Suppressor macrophage (primary cell): ENCODE measurements at regions not wholly inside any gene's neighbourhood (a gene's known extent, or its start where the extent isn't known, plus 50 kb on each side); places are given as distances from the start of the nearest gene placed in this dataset.

Source experiments
- DNase-seq, 4 experiments: peaks; one replicate each; pipeline ENCODE4 v3.0.0-alpha.2; 2020 to 2022

DNA sequence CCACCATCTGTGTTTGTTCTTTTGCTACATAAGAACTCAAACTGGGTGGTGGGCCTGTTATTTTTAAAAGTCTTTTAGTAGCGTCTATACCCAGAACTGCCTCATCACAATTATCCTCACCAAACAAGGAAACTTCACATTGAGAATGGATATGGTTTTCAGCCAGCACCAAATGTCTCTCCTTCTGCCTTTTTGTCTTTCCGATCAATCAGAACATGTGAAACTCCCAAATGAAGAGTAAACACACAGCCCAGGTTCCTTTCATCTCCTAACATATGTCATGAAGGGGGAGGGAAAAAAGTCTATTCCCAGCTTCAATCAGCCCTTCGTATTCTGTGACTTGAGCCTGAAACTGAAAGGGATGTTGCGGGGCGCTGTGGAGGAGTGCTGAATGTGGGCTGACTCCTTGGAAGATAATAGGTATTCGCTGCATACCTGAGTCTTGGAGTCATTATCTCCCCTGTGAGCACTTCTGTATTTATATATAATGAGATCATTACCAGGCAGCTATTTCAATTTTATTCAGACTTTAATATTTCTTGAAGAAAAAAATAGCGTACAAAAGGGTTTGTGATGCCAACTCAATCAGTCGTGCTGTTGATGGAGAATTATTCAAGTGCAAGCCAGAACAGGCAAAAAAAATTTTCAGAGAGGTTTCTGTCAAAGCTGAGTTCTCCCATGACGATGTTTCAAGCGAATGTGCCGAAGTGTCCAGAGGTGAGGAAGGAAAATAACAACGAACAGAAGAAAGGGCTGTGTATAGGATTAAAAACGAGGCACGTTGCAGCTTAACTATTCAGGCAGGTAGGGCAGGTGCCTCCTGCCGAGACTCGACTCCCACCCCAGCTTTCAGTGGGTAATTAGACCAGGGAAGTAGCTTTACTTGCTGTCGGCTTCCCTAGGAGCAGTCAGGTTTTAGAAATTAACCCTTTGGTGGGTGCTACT lies 163.9 kb upstream of the NOCT start:
- DNase-seq: no peak

DNA sequence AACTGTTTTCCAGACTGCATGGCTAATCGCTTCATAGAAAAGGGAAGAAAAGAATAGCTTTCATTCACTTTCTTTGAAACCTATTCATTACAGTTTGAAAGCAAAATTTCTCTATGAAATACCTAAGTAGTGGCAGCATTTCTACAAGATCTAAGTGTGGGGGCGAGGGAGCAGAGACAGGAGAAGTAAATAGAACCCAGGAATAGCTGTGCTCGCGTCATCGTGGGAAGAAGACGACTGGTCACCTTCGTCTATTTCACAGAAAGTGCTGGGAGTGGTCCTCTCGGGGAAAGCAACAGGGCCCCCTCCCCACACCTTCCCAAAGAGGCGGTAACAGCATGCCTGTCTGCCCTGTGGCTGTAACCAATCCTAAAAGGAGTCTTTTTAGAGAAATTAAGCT lies 169.9 kb upstream of the NOCT start:
- no peak for DNase-seq

DNA sequence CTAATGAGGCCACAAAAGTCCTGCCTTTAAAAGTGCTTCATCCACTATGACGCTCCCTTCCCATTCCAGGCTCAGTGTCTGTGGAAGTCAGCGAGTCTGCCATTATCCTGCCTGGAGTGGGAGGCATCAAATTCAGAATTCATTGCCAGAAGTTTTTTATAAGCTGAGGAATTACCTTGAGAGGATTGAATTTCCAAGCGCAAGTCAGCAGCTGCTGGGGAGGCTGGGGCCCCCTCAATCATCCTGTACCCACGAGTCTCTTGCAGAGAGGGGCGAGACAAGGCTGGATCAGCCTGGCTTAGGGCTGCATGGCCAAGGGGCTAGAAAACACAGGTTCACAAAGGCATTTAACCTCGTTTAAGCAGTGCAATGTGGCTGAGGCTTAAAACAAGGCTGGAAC lies 170.5 kb upstream of the NOCT start:
- DNase-seq: no peak

DNA sequence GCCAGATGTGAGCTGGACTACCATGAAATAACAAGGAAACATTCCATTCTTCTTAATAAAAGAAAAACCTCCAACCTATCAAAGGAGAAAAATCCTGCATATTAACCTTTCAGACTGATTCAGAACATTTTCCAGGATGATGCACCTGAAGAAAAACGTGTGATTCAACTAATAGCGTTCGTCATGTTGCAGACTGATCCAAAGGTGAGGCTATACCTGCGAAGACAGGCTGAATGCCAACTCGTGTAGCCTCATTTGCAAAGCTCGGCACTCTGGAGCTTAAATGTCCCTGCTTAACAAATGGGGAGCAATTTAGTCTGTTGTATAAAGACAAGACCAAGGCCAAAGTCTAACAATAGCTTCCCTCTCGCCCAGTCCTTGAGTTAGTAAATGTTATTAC lies 172.0 kb upstream of the NOCT start:
- DNase-seq: no peak

DNA sequence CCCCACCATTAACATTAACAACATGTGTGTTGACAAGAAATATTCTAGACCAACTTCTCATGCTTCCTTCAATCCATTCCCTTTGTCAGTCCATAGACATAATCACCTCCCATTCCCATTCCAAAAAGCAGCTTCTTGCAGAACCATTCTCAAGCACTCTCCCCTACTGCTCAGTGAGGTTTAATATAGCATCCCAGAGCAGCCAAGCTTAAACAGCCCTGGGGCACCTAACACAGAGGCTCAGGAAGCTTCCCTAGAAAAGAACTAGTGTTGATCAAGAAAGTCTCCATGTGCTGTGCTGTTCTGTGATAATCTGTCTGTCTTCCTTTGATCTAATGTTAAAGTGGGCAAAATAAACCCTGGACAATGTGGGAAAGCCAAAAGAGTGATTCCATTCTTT lies 174.2 kb upstream of the NOCT start:
- no peak for DNase-seq

DNA sequence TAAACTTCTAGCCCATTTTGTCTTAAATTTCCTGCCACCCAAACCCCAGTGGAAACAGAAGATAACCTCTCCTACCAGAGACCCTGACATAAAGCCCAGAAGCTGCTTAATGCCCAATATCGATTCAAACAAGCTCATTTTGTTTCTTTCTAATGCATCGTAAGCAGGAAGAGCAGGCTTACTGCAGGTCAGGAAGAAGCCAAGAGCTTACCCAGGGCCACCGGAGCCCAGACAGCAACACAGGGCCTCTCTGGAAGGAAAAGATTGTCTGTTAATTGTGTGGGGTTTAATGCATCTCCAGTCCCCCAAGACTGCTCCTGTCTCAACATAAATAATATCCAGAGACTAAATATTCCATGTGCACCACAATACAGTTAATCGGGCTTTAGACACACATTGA lies 177.3 kb upstream of the NOCT start:
- DNase-seq: no peak

DNA sequence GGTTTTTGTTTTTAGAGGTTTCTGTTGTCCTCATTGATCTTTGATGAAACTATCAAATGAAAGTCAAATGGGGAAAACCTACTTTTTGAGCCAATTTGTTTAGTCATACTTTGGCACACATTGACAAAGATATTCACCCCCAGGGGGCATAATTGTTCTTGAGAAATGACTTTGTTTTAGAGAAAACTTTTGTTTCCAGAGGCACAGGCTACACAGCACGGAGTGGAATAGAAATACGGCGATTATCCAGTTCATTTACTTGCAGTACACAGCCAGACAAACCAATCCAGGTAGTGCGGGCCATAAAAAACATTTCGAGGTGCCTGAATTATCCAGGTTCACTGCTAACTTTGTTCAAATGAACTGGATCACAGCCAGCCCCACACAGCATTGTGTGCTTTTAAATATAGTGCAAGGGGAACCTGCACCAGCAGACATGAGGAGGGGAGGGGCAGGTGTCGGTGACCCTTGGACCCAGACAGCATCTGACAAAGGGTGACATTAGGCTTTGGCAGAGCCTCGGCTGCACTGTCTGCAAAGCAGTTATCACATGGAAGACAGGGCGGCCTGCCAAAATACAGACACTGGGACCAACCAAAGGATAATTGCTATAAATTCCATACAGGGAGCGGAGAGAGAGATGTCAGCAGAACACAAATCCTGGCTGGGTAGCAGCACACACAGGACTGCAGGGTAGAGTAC lies 179.6 kb upstream of the NOCT start:
- peak in 2 of 4 experiments; percentile 10 to 15 for DNase-seq

DNA sequence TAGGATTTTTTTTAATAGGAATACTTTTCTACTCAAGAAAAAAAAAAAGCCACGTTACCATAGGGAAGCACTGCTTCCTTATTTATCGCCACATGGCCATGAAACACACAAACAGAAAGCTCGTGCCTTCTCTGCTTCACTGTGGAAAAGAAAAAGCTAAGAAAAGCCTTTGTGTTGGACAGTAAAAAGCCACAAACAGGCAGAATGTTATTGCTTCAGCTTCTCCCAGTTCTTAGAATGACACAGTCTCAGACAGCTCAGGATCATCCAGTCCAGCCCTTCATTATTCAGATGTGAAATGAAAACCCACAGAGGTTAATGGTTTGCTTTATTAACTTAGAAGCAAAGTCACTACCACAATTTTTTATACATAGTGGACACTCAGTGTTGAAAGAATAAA lies 181.6 kb upstream of the NOCT start:
- DNase-seq: peak; percentile 49 to 75 (median 64)

DNA sequence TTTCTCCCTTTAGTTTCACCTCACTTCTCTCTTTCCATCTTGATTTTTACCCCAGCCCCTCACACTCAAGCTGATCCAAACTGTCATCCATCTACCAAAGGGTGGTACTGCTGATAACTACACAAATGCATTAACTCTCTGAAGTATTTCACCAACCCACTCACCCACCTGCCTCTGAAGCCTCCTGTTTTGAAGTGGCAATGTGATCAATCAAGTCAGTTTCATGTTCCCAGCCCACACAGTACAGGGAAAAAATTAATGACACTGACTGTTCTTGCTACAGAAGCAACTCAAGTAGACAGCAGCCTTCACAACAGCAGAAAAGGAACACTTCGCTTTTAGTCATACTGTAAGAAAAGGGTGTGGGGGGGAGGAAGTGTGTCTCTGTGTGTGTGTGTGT lies 183.0 kb upstream of the NOCT start:
- DNase-seq: peak; percentile 18 to 74 (median 46)

DNA sequence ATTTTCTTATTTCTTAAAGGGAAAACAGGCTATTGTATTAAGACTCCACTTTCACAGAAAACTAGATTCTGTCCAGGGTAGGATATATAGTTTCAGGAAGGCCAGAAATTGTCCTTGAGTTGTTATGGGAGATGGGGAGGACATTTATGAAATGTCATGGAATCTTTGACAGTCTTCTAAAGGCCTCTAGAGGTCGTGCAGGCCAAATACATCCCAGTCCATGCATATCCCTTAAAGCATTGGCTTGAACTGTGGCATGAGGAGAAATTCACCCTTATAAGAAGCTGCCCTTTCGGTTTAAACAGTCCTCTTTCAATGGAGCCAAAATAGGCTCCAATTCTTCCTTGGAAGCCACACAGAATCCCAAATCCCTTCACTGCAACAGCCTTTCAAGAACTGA lies 183.6 kb upstream of the NOCT start:
- DNase-seq: no peak

DNA sequence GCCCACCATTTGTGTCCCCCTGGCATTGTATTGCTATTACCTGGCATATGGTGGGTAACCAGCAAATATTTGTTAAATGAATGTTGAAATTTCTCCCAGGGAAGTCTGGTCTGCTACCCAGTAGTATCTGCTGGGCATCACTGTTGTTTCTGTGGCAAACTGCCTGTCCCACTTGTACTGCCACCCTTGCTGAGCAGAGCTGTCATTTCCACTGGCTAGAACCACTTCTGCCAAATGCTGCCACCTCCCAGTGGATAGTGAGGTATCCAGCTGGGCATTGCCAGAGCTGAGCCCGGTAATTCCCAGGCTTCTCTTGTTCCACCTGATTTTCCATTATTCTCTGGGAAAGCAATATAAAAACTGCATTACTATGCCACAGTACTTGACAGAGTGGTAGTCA lies 186.7 kb upstream of the NOCT start:
- DNase-seq: no peak

DNA sequence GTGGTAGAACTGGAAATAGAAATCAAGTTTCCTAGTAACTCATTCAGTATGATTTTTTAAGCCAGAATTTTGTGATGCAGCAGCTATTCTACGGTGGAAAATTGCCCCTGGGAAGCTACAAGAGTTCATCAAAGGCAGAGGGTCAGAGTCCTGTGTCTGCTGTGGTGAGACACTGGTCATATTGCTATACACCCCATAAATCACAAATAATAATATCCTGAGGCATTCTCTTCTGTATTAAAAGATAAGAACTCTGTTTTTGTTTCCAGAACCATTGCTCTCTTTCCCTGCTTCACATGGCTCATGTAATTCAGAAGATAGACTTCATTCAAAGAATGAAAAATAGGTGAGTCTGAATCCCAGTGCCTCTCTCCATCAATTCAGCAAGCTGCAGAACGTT lies 188.8 kb upstream of the NOCT start:
- DNase-seq: no peak

DNA sequence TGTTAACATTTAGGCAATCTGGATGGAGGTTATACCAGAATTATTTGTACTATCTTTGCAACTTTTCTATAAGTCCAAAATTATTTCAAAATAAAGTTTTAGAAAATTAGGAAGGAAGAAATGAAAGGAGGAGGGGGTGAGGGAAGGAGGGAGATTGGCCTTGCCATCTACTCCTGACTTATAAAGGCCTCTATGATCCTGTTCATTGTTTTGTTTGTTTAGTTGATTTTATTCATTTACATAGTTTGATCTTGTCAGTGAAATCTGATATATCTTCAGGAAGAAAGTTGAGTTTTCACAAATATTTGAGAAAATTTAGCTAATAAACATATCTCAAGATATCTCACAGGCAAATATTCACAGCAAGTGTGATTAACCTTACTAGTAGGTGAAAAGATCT lies 189.3 kb upstream of the NOCT start:
- DNase-seq: no peak

DNA sequence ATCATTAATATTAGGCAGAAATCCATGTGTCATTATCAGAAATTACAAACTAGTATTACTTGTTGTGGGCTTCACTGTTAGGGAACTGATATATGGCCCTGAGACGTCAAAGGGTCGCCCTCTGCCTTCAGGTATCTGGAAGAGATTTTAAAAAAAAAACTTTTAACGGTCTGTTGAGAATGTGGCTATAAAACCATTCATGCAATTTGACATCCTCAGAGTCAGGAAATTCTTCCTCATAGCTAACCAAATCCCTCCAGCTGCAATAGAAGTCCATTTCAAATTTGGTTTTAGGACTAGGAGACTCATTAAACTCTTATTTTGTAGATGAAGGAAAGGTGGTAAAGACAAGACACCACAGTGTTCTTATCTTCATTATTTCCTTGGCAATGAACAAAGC lies 194.2 kb upstream of the NOCT start:
- no peak for DNase-seq

DNA sequence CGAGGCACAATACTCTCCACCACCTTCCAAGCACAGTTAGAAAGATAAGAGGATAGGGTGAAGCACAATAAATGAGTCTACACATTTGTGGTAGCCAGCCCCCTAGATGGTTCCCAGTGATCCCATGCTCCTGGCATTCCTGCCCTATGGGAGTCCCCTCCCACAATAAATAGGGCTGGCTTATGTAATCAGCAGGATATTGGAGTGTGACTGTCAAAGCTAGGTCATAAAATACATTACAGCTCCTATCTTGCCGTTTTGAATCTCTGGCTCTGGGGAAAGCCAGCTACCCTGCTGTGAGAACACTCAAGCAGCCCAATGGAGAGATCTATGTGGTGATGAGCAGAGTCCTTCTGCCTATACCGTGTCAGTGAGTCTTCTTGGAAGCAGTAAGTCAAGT lies 198.7 kb upstream of the NOCT start:
- DNase-seq: no peak

DNA sequence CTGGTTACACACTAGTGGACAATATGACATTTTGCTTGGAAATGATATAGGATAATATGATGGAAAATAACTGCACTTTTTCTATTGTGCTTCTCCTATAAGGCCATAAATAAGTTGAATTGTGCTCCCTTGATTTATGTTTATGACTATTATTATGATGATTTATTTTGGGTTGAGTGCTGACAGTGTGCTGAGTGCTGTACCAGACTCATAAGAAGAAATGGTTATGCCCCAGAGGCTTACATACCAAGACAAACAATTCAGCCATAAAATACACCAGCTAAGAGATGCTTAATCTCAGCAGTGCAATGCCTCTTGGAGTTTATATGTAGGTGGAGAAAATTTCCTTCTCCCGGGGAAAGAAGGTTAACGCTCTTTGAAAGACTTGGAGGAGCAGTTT lies 199.8 kb upstream of the NOCT start:
- DNase-seq: no peak

DNA sequence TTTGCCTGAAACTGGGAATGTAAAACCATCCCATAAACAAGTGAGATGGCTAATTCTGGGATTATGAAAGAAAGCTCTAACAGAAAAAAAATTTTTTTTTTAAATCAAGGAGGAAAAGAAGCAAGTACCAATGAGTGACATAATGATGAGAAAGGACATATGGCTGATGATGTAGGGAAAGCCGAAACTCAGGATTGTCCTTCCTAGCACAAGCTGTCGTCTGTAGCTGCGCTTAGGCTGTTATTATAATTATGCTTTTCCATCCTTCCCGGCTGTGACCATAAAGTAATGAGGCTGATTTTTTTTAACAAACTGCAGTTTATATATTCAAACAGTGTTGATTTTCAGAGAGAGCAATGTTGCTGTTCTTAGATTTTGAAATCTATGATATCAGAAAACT lies 209.8 kb upstream of the NOCT start:
- no peak for DNase-seq

DNA sequence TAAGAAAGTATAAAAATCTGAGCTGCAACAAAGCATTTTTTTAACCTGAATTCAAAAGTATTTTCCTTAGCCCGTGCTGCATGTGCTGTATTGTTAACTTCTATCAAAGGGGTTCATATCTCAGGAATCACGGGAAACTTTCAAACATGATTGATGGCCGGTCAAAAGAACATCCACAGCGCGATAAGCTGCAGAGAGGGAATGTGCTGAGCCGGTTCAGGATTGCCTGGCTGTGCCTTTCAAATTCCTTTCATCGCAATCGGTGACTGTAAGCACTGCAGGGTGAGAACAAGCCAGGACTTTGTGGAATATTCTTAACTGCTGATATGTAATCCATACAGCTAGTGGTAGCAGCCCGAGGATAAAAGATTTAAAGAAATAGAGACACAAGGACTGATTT lies 210.9 kb upstream of the NOCT start:
- no peak for DNase-seq

DNA sequence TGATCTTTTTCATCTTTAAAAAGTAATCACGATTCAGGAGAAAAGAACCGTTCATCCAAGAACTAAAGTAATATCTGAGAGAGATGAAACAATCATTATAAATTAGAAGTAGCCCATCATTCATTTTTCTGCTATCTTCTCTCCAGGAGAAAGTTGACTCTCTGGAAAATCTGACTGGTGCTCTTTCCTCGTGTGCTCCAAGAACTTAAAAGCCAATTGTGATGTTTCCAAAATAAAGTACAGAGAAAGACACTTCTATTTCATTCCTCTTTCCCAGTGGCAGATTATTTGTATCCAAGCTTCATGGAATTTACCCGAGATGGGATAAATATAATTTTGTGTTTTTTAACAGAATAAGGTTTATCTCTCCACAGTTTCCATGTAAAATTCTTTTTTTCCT lies 212.5 kb upstream of the NOCT start:
- no peak for DNase-seq

DNA sequence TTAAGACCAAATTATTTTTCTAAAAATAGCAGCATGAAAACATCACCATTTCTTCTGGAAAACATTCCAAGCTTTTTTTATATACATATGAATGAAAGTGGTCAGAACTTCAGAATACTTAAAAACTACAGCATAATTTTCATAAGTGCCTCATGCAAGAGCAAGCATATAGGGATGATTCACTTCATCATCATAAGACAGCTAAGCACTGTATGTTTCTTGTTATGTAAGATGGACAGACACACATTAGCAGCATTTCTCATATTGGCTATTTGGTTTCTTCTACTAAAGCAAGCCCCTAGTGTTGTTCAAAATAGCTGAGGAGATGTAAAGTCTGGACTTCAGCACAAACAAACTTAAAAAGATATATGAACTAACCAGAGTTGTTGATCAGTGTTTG lies 213.1 kb upstream of the NOCT start:
- DNase-seq: no peak

DNA sequence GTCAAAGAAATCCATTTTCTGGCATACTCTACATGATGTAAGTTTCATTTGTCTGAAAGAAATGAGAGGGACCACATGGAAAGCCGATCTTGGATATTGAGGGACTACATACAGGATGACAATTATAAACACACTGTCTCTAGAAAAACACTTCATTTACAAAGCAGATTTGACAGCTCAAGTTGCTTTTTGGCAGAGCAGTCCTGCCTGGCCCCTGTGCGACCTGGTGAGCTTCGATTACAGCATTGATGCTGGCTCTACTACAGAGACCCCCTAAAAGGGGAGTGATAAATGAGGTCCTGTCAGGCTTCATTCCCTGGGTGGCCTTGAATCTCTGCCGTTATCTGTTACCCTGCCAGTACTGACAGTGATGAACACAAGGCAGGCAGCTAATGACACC lies 215.2 kb upstream of the NOCT start:
- no peak for DNase-seq

DNA sequence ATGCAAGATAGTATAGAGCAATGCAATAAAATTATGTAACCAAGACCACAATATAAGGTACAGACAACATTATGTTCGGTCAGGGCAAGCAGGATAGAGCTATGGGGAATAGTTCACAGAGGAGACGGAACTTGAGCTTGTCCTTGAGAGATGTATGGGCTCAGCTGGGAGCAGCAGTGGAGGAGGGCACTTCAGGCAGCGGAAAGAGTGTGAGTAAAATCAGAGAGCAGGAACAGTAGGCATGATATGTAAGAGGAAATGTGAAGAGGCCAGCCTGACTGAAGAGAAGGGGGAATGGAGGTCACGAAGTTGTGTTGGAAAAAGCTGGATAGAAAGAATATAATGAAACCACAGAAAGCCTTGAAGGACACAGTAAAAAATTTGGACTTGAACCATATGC lies 217.2 kb upstream of the NOCT start:
- no peak for DNase-seq

DNA sequence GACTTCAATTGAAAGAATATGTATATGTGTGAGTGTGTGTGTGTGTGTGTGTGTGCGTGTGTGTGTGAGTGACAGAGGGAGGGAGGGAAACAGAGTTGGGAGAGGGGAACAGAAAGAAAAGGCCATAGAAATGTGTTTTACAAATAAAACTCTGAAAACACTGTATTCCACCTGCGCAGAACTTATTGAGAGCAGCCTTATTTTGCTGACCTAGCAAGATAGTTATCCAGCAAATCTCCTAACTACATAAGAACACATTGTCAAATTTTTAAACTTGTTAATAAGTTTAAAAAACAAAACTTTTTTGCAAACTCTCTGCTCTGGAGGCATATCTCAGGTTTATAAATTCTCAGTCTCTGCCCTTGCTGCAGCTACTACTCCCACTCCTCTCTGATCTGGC lies 217.9 kb upstream of the NOCT start:
- no peak for DNase-seq

DNA sequence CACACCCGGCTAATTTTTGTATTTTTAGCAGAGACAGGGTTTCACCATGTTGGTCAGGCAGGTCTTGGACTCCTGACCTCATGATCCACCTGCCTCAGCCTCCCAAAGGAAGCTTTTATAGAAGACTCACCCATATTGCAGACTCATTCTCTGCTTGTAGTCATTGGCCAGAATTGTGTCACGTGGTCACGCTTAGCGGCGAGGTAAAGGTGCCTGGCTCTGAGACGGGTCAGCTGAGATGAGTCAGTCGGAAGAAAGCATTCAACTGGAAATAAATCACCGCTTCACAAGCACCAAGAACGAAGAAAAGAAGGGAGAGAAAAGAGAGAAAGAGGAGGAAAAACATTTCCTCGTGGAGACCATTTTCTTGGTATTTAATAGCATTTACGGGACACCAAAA lies 218.8 kb upstream of the NOCT start:
- no peak for DNase-seq
